Right kidney (tissue), 1 donor: ENCODE measurements at regions not wholly inside any gene's neighbourhood (a gene's known extent, or its start where the extent isn't known, plus 50 kb on each side); places are given as distances from the start of the nearest gene placed in this dataset.
"Not testable (repeated sequence)": the region's sequence is repeated elsewhere in the genome, so short reads cannot be mapped to it uniquely, and the experiment has no call there.

Experiments used
- DNase-seq: peaks from one replicate; pipeline ENCODE4 v3.0.0-alpha.2; 2016

- DNase-seq = no peak
These were observed 1434.7 kb upstream of the PRR20A start for GRCh38 chr13:55705971-55706370.

- DNase-seq = no peak
These were observed 1426.6 kb upstream of the PRR20A start for GRCh38 chr13:55714120-55714519.

- DNase-seq = no peak
These were observed 1413.0 kb upstream of the PRR20A start for GRCh38 chr13:55727683-55728082.

- no peak for DNase-seq
These were observed 1412.5 kb upstream of the PRR20A start for GRCh38 chr13:55728247-55728646.

GRCh38 chr13:55745828-55746227, 1394.9 kb upstream of the PRR20A start:
- DNase-seq = no peak

GRCh38 chr13:55761986-55762385, 1378.7 kb upstream of the PRR20A start:
- DNase-seq = no peak

- no peak for DNase-seq
These were observed 1363.1 kb upstream of the PRR20A start for GRCh38 chr13:55777612-55778011.

- DNase-seq = no peak
These were observed 1356.9 kb upstream of the PRR20A start for GRCh38 chr13:55783841-55784240.

- DNase-seq = no peak
These were observed 1352.2 kb upstream of the PRR20A start for GRCh38 chr13:55788548-55788947.

GRCh38 chr13:55792544-55793193, 1348.0 kb upstream of the PRR20A start:
- DNase-seq = no peak

GRCh38 chr13:55815458-55816033, 1325.2 kb upstream of the PRR20A start:
- no peak for DNase-seq

- DNase-seq = no peak
These were observed 1323.6 kb upstream of the PRR20A start for GRCh38 chr13:55816976-55817601.

- no peak for DNase-seq
These were observed 1319.9 kb upstream of the PRR20A start for GRCh38 chr13:55820817-55821216.

- no peak for DNase-seq
These were observed 1271.1 kb upstream of the PRR20A start for GRCh38 chr13:55869648-55870047.

GRCh38 chr13:55887561-55887960, 1253.2 kb upstream of the PRR20A start:
- DNase-seq = no peak

- DNase-seq = no peak
These were observed 1247.2 kb upstream of the PRR20A start for GRCh38 chr13:55893540-55893939.

GRCh38 chr13:55937180-55937579, 1203.5 kb upstream of the PRR20A start:
- no peak for DNase-seq

GRCh38 chr13:55948175-55948574, 1192.5 kb upstream of the PRR20A start:
- DNase-seq = no peak

GRCh38 chr13:55963934-55964333, 1176.8 kb upstream of the PRR20A start:
- DNase-seq = no peak

- no peak for DNase-seq
These were observed 1173.7 kb upstream of the PRR20A start for GRCh38 chr13:55967055-55967454.

- DNase-seq = no peak
These were observed 1163.3 kb upstream of the PRR20A start for GRCh38 chr13:55977436-55977835.

GRCh38 chr13:55981381-55981780, 1159.3 kb upstream of the PRR20A start:
- no peak for DNase-seq

GRCh38 chr13:55984026-55984425, 1156.7 kb upstream of the PRR20A start:
- DNase-seq = not testable (repeated sequence)

GRCh38 chr13:55990631-55991030, 1150.1 kb upstream of the PRR20A start:
- DNase-seq = no peak
